ENCODE measurements at regions not wholly inside any gene's neighbourhood (a gene's known extent, or its start where the extent isn't known, plus 50 kb on each side); places are given as distances from the start of the nearest gene placed in this dataset.

- Histone ChIP-seq H4K5ac (ENCODE audit: insufficient read length, low read depth, low read length) (no peak overlapping the region), H3K23me2 (ENCODE audit: insufficient read length, low read depth, low read length, poor library complexity, severe bottlenecking) (no peaks in the 10 kb centered on the region), H2BK20ac (ENCODE audit: low read depth, low read length, poor library complexity, severe bottlenecking) (no peak overlapping the region), H3K23ac (ENCODE audit: insufficient read length, low read depth, low read length) (no peak overlapping the region), H2AK5ac (ENCODE audit: insufficient read length, low read length) (no peak overlapping the region), H3T11ph (ENCODE audit: low read length) (no peak overlapping the region), H3K14ac (ENCODE audit: insufficient read depth, low read length) (no peak overlapping the region), H3K27me3 (ENCODE audit: insufficient read depth, low read length) (no peaks in the 10 kb centered on the region), H3K9me3 (ENCODE audit: control insufficient read depth, low read depth, low read length) (no peaks in the 10 kb centered on the region), H2BK12ac (ENCODE audit: insufficient read length, low read depth, low read length) (no peak overlapping the region), H3K56ac (ENCODE audit: insufficient read length, low read depth, low read length) (no peak overlapping the region), H2BK5ac (ENCODE audit: insufficient read length, low read length) (no peak overlapping the region), H3K18ac (ENCODE audit: insufficient read length, low read depth, low read length) (no peak overlapping the region), H3K4me1 (ENCODE audit: insufficient read depth, low read length) (no peaks in the 10 kb centered on the region), H4K8ac (replicated peaks; ENCODE audit: insufficient read length, low read depth, low read length) (no peak overlapping the region), H3K4me2 (ENCODE audit: insufficient read depth, insufficient read length, low read length) (no peak overlapping the region), H3K9ac (ENCODE audit: extremely low read depth, insufficient read length, low read length) (no peak overlapping the region), H3K79me2 (ENCODE audit: insufficient read depth, low read length) (no peaks in the 10 kb centered on the region), H3K79me1 (ENCODE audit: insufficient read depth, low read depth, low read length, poor library complexity, severe bottlenecking) (no peaks in the 10 kb centered on the region), H2BK15ac (ENCODE audit: low read depth, low read length) (no peak overlapping the region), H2BK120ac (ENCODE audit: low read depth, low read length, poor library complexity, severe bottlenecking) (no peak overlapping the region), H4K20me1 (ENCODE audit: control insufficient read depth, insufficient read depth, insufficient read length) (no peaks in the 10 kb centered on the region), H4K91ac (ENCODE audit: insufficient read length, low read depth, low read length) (no peak overlapping the region), H3K4ac (ENCODE audit: low read depth, low read length) (no peak overlapping the region), H3K27ac (ENCODE audit: insufficient read length, low read depth, low read length) (no peak overlapping the region), H2AFZ (ENCODE audit: low read length) (no peak overlapping the region)
- Mint-ChIP-seq H3K27me3 (ENCODE audit: low read depth) (no peaks in the 10 kb centered on the region), H3K27ac (no peak overlapping the region), H3K4me1 (no peaks in the 10 kb centered on the region), H3K36me3 (ENCODE audit: insufficient read depth in 1 of 3, low read depth in 3 of 3) (no peaks in the 10 kb centered on the region), H3K4me3 (no peak overlapping the region), H3K9me3 (peaks cover 5 to 7% of the 10 kb centered on the region in 2 experiments; a peak in 2 of 5 replicates)
- DNase-seq, result no peak
- no peak for TF ChIP-seq CTCF (conservative IDR thresholded peaks at IDR 0.05)
- WGBS (ENCODE audit: extremely low coverage, insufficient read length, low lambda C conversion rate), result no CpG with 5 or more reads among the region's 4 CpGs
Observed at GRCh38 chr9:118761016-118761790, 608.0 kb downstream of the BRINP1 start.

Data from H9 (cell line).